ENCODE measurements at regions not wholly inside any gene's neighbourhood (a gene's known extent, or its start where the extent isn't known, plus 50 kb on each side); places are given as distances from the start of the nearest gene placed in this dataset.
A peak's percentile ranks its signal among the peaks of the same experiment; 100 is the strongest.

DNA sequence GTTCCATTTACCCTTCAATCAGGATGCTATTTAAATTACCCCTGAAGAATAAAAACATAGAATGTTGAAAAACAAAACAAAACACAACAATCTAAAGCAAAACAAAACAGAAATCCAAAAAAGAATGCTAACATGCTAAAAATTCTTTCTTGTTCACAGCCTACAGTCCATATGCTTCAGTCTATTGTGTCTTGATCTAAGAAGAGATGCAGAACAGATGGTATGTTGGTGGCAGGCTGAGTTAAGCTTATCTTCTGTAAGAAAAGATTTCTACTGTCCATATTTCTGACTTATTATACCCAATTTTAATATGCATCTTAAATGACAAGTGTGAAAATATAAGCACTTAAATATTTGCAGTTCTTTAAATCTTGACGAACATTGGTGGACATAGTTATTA lies 356.1 kb upstream of the SLITRK1 start:
- DNase-seq, result no peak

DNA sequence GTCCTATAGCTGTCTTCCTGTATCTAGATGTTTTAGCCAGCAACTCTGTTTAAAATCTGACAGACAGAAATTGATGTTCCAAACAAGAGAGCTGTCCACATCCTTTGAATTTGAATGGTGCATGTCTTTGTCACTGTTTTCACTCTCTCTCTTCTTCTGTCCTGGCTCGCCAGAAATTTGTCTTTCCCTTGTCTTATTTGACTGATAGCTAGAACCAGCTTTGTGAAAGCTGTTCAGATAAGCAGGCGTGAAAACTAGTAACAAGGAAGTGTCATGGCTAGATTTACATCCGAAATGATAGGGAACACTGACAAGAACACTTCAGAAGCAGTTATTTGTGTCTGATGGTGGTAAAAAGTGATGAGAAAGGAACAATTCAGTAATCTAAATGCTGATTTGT lies 354.9 kb upstream of the SLITRK1 start:
- DNase-seq, result no peak

DNA sequence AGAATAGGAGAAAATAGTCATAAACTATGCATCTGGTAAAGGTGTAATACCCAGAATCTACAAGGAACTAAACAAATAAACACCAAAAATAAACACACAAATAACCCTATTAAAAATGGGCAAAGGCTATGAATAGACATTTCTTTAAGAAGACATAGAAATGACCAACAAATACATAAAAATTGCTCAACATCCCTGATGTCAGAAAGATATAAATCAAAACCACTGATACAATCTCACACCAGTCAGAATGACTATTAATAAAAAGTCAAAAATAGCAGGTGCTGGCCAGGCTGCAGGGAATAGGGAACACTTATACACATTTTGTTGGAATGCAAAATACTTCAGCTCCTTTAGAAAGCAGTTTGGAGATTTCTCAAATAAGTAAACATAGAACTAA lies 352.1 kb upstream of the SLITRK1 start:
- DNase-seq, result no peak

DNA sequence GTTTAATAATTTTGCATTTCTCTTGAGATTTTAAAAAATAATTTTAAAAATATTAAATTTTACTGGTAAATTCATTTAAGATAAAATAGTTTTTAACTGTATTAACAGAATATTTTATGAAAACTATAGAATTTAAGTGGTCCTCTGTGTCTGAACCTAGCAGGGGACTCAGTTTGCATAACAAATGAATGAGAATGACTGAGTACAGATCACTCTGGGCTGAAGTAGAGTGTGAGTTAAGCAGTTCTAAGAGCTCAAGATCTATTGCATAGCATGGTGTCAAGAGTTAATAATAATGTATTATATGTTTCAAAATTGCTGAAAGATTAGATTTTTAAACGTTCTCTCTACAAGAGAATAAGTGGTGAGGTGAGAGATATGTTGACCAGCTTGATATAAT lies 348.3 kb upstream of the SLITRK1 start:
- no peak for DNase-seq

DNA sequence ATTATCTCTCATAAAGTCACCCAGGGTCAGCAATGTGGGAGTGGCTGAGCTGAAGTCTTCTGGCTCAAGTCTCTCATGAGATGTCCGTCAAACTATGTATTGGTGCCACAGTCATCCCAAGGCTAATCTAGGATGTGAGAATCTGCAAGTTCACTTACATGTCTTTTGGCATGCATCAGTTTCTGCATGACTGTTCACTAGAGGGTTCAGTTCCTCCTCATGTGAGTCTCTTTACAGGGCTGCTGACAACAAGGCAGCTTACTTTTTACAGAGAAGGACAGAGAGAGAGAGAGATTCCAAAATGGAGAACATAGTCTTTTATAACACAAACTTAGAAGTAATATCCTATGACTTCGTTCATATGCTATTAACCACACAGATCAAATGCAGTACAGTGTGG lies 328.8 kb upstream of the SLITRK1 start:
- no peak for DNase-seq

DNA sequence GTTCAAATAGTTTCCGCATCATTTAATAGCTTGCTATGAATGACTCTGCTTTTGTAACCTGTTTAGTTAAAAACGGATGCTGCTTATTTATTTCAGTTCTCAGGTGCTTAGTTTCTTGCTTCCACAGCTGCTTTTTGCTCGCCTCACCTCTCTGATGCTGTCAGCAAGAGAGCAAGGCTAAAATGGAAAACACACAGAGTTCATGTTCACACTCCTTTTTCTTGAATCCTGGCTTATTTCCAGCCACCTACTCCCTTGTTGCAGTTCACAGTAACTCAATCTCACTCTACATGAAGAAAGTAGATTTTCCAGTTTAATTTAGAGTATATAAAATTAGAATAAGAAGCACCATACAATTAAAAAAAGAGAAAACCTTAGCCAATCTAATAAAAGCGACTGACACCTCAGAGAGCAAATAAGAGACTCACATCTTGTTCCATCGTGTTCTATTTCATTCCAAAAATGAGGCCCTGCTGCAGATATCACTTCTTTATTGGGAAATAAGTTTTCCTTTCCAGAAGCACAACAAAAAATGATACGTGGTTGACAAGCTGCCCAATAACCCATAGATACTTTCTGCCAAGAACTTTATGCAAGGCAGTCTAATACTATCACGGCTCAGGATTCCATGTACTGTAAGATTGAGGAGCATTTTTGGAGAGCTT lies 326.1 kb upstream of the SLITRK1 start:
- DNase-seq, result peak in 1 of 56 donors; percentile 6

DNA sequence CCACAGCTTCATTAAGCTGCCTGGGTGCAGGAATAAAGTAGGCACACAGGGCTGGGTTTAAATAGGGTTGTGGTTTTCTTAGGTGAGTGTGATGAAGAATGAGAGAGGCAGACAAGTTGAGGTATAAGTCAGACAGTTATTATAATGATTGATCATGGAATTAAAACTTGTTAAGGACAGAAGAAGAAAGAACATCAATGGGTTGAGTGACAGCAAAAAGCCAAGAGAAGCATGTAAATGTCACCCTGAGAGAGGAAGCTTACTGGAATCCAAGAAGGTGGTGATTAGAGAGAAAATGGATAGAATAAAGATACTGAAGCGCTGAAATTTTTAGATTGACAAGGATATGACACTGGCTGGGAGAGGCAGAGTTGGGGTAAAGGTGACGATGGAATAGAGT lies 325.2 kb upstream of the SLITRK1 start:
- no peak for DNase-seq

DNA sequence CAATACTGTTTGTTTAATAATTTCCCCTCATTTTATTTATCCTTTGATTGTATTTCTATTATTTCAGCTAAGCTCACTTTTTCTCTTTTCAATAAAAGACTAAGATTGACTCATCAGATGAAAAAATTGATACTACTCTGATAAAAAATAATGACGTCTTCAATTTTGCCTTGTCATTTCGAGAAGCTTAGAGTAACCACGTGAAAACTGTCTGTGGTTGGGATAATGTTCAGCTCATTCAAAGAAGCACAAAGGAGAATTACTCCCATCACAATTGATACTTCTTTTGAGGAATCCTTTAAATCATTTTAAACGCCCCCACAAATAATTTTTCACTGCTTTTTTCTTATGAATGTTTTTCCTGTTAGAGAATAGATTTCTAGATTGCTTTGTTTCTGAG lies 318.7 kb upstream of the SLITRK1 start:
- DNase-seq, result no peak

DNA sequence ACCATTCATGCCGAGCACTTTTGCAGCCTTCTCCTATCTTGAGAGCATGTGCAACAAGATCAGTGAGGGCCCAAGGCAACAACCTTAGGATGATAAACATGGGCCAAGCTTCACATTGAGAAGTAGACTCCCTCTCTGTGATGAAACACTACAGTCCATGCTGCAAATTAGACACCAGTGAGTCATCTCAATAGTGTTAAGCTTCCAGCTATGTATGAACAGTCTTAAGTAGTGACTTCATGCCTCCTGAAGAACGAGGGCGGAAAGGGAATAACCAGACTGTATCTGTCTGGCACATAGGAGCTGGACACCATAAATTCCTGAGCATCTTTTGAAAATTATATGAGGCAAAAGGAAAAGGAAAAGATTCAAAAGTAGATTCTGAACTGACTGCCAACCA lies 309.9 kb upstream of the SLITRK1 start:
- no peak for DNase-seq

DNA sequence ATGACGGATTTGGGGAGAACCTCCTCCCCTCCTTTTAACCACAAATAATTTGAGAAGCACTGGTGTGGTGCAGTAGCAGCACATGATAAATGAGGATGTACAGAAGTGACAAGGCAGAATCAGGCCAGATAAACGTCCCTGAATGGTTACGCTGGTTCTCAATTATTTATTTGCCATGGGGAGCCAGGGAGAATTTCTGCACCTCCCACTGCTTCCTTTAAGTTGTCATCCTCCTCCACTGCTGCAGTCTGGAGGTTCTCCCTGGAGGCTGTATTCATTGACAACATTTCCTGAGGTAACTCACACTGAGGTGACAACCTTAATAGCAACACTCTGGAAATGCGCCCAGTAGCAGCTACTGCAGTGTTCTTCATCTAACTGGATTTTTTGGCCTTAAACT lies 308.9 kb upstream of the SLITRK1 start:
- DNase-seq, result no peak

DNA sequence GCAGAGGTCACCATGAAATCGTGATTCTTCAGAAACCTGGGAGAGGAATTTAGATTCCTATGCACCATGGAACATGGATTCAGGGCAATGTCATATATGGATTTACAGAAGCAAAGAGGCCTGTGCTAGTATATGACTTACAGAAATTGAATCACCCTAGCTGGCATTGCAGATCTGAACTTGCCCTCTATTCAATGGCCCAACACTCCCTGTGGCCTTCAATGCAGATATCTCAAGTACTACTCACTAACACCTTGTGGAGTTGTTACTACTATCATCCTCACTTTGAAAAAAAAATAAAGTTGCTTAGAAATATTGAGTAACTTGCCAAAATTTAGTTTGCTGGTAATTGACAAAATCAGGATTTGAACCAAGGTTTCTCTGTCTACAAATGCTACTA lies 305.4 kb upstream of the SLITRK1 start:
- DNase-seq, result no peak

DNA sequence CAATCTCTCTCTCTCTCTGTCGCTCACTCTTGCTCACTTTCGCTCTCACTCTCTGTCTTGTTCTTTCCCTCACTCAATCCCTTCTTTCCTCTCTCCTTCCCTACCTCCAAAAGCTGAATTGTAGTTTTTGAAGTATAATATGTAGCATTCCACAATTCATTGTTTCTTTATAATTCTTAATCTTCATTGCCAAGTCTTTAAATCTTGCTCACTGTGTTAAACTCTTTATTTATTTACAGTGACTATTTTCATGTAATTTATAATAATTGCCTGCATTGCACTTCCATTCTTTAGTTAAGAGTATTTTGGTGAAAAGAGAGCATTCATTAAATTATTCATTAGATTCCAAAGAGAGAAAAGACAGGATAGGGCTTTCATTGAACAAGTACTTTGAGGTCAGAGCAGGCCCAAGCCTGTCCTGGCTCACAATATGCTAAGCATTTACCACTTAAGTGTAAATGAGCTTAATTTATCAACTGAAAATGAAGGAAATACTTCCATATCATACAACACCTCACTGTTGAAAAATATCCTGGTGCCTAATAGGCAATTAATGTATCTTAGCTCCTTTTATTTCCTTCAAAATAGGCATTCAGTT lies 257.4 kb upstream of the SLITRK1 start:
- no peak for DNase-seq

DNA sequence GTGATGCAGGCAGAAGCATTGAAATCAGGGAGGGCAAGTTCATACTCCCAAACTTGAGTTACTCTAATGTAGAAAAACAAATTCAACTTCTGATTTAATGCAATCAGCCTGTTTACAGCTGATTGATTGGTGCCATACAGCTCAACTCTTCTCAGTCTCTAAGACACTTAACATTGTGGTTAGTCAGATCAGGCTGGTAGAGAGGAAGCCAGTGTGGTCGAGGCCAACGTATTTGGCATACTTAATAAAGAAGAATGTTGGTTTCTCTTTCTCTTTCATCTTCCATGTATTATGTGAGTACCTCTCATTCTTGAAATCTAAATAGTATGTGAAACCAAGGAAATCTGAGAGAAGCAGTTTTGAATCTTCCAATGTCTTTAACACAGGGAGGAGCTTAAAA lies 255.0 kb upstream of the SLITRK1 start:
- DNase-seq, result no peak

DNA sequence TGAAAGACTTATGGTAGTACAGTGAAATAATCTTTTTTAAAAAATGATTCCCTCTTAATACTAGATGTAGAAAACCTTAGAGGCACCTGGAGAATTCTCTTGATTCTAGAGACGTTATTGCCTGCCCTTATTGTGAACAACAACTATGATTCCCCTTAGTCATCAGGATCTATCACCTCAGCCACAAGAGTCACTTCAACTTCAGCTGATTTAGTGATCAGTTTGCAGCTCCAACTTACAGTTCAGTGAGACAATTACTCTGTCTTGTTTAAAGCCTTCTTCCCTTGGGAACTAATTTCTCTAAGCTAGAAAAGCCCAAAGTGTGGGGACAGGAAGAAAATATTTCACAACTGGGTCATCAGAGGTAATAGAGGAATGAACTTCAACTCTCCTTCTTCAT lies 254.3 kb upstream of the SLITRK1 start:
- DNase-seq, result no peak

DNA sequence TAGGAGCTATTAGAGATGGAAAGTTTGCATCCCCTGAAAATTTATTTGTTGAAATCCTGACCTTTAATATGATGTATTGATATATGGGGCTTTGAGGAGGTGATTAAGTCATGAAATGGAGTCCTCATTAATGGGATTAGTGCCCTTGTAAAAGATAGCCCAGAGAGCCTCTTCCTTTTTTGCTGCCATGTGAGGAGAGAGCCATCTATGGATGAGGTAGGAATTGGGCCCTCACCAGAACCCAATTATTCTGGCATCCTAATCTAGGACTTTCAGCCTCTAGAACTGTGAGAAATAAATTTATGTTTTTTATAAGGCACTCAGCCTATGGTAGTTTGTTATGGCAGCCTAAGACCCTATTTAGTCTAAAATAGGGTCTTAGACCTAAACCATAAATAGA lies 250.2 kb upstream of the SLITRK1 start:
- DNase-seq, result no peak

DNA sequence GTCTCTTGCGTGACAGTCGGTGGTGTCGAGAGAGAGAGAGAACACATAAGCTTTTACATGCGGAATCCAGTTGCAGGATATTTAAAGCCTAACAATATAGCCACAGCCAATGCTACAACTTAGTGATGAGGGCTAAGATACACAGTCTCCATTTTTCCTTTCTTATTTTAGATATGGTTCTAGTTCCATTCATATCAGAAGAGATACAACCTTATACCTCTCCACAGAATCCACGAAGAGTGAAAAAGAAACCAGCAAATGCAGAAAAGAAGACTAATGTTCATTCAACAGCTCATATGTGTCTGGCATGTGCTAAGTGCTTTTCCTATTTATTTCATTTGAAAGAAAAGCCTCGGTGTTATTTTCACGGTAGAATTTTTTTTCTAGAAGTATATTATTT lies 249.0 kb upstream of the SLITRK1 start:
- DNase-seq, result no peak

DNA sequence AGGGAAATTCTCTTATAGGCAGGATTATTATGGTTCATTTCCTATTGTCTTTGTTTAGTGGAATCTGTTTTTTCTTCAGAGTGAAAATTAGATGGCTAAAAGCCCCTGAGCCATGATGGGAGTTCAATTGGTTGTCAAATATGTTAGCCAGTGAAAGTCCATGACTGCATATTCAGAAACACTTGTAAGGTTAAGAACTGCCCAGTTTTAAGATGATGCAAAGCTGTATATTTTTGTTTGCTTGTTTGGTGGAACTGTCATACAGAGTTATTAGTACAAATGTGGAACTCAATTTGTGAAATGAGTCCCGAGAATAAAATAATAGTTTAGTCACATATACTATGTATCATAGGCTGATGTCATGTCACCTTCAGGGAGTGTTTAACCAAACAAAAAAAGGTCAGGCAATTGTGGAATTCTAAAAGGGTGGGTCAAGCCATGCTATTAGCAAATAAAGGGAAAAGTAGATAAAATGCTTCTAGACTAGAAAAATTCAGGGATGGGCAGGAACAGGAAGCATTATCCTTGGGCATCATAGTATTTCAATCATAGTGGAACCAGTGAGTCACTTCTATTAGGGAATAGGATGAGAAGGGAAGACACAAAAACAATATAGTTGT lies 248.3 kb upstream of the SLITRK1 start:
- no peak for DNase-seq

DNA sequence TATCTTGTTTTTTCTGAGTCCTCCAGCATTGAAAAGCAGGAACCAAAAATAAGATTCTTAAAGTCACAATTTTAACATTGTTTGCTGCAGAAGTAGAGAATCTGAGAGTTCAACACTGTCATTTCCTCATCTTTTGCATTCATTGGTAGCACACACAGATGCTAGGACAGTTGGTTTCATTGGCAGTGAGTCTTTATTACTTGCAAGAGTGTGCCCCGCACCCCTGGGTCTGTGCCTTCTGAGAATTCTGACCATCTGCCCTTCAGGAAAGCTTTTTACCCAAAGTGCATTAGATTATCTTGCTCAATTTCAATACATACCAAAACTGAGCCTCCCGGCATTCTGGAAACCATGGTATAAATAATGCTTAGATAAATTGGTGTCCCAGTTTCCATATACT lies 247.7 kb upstream of the SLITRK1 start:
- no peak for DNase-seq

DNA sequence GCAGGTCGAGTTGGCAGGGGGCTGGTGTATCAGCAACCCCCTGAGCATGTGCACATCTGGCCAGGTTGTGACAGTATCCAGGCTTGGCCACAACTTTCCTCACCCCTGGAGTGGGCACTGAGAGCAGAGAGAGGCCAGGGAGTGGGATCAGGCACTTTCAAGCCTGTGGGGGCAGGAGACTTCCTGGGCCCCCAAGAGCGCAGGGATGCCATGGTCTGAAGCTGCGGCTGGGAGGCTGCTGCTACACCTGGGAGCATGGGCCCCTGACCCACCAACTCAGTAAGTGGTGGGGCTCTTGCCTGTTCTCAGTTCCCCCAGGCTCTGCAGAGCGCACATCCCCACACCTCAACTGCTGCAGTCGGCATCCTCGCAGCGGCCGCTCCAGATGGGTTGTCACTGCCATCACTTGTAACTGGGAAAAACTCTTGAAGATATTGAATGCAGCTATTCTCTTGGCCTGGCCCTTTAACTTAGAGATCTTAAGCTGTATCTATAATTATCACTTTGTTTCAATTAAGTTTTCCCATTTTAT lies 245.4 kb upstream of the SLITRK1 start:
- DNase-seq, result no peak

DNA sequence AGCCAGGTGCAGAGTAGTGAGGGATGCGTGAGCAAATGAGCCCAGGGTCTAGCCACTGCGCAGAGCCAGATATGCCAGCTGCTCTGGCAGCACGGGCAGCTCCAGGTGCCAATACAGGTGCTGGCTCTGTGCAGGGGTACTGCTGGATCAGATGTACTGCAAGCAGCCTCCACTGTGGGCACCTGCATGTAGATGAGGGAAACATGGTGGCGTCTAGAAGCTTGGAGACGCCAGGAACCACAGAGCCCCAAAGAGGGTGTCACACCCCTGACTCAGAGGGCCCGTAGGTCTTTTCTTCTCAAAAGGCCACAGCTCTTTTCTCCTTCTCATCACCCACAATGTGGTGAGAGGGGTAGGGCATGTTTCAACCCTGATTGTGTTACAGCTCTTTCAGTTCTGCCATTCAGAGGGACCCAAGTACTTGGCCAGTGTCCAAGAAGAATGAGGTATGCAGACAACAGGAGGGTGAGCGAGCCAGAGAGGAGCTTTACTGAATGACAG lies 244.4 kb upstream of the SLITRK1 start:
- DNase-seq, result no peak

DNA sequence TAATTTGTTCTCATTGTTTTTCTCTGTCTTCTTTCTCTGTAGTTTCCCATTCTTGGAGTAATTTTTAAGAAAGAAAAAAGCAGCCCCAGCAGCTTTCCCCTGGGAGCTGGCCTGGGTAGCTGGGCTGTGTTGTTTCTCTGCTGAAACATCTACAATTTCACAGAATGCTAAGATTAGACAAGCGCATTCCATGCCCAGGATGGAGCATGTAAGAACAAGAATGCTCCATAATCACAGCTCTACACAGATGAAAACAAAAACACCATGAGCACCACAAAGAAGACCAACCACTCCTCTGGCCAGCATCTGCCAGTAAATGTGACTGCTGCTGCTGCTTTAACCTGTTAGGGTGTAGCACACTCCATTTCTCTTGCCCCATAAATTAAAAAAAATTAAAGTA lies 239.2 kb upstream of the SLITRK1 start:
- no peak for DNase-seq

DNA sequence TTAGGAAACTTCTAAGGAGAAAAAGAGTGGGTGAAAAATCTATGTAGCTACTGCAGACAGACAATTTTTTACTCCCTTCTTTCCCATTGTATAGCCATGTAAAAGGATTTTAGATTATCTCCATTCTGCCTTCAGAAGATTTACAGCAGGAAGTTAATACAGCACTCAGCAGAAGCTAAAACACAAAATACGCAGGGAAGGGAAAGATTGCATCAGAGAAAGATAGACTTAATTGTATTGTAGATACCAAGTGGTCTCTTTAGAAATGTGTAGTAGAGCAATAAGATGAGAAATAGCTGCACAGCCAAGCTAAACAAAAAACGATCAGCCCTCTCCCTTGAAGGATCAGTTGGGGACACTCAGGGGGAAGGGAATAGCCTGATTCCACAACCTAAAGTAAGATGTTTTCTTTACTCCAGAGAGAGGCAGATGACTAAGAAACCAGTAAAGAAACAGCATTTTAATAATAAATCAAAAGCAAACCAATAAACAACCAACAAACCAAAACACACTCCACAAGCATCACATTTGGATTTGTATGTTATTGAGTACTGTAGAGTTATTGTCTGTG lies 236.7 kb upstream of the SLITRK1 start:
- DNase-seq, result no peak

DNA sequence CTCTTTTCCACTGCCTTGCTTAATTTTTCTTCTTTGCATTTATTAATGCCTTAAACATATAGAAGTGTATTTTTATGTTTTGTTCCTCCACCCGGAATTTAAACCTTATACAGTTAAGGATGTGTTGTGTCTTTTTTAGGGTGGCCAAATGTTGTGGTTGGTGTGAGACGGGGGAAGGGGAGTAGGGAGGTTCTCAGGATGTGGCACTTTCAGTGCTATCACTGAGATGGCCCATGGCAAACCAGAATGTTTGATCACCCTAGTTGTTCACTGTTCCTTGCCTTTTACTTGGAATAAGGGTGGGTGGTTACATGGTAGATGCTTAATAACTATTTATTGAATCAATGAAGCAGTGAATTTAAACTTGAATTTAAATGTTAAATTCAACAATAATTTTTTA lies 216.0 kb upstream of the SLITRK1 start:
- no peak for DNase-seq

All from nucleus accumbens (tissue), 56 donors.